Liver (tissue), 3 donors: ENCODE measurements at regions not wholly inside any gene's neighbourhood (a gene's known extent, or its start where the extent isn't known, plus 50 kb on each side); places are given as distances from the start of the nearest gene placed in this dataset.

ENCODE experiments used
- EGR1 ChIP-seq, 2 donors: IDR thresholded peaks; 2 replicates each; pipeline ENCODE4 v1.6.1; 2016 to 2018; ENCODE audit warnings: antibody characterized with exemption in 2 of 2, low read depth in 2 of 2
- FOXA1 ChIP-seq: IDR thresholded peaks from 2 replicates; pipeline ENCODE4 v1.6.1; 2016; ENCODE audit warnings: antibody characterized with exemption
- HNF4A ChIP-seq, 2 donors: conservative IDR thresholded peaks; 2 replicates each; pipeline ENCODE4 v1.6.1; 2016; ENCODE audit warnings: antibody characterized with exemption in 2 of 2, mild to moderate bottlenecking in 2 of 2
- RAD21 ChIP-seq, 2 donors: IDR thresholded peaks; 2 replicates each; pipeline ENCODE4 v1.6.1; 2016; ENCODE audit warnings: antibody characterized with exemption in 2 of 2, mild to moderate bottlenecking in 2 of 2
- SP1 ChIP-seq: IDR thresholded peaks from 2 replicates; pipeline ENCODE4 v1.6.1; 2018; ENCODE audit warnings: antibody characterized with exemption, mild to moderate bottlenecking
- TAF1 ChIP-seq: conservative IDR thresholded peaks from 2 replicates; pipeline ENCODE4 v1.6.1; 2016; ENCODE audit warnings: antibody characterized with exemption, mild to moderate bottlenecking
- YY1 ChIP-seq: IDR thresholded peaks from 2 replicates; pipeline ENCODE4 v1.6.1; 2016; ENCODE audit warnings: antibody characterized with exemption, mild to moderate bottlenecking
- TF ChIP-seq, protein P1 (sequence below): fragments of 150-350 bp; IDR thresholded peaks from 2 replicates; pipeline ENCODE4 v1.5.1; 2017; ENCODE audit warnings: improper control_type of control experiment, low read depth, low read length; ENCODE audit not compliant: missing input control
- donor health status: healthy.
- donor health status: healthy.

GRCh38 chr1:218985424-218985984, 188.2 kb upstream of the LYPLAL1 start:
- TF ChIP-seq EGR1 (IDR thresholded peaks at IDR 0.05; ENCODE audit: low read depth in 2 of 2) = no peak
- TF ChIP-seq, protein P1, sequence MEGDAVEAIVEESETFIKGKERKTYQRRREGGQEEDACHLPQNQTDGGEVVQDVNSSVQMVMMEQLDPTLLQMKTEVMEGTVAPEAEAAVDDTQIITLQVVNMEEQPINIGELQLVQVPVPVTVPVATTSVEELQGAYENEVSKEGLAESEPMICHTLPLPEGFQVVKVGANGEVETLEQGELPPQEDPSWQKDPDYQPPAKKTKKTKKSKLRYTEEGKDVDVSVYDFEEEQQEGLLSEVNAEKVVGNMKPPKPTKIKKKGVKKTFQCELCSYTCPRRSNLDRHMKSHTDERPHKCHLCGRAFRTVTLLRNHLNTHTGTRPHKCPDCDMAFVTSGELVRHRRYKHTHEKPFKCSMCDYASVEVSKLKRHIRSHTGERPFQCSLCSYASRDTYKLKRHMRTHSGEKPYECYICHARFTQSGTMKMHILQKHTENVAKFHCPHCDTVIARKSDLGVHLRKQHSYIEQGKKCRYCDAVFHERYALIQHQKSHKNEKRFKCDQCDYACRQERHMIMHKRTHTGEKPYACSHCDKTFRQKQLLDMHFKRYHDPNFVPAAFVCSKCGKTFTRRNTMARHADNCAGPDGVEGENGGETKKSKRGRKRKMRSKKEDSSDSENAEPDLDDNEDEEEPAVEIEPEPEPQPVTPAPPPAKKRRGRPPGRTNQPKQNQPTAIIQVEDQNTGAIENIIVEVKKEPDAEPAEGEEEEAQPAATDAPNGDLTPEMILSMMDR = no peak
- no peak for TF ChIP-seq SP1
- no peak for TF ChIP-seq TAF1
- no peak for TF ChIP-seq RAD21 (IDR thresholded peaks at IDR 0.05)
- no peak for TF ChIP-seq YY1
- TF ChIP-seq FOXA1 = no peak
- no peak for TF ChIP-seq HNF4A (conservative IDR thresholded peaks at IDR 0.05)
